GM21717 (cell line): ENCODE measurements at regions not wholly inside any gene's neighbourhood (a gene's known extent, or its start where the extent isn't known, plus 50 kb on each side); places are given as distances from the start of the nearest gene placed in this dataset.

Experiments
- ATAC-seq: cut with Tn5 transposase; IDR thresholded peaks from one replicate; pipeline ENCODE4 v1.9.1; 2021; ENCODE audit warnings: mild to moderate bottlenecking, moderate library complexity; ENCODE audit not compliant: unreplicated experiment

GRCh38 chr6:71119560-71119959, 162.7 kb upstream of the B3GAT2 start:
- ATAC-seq: no peak

- no peak for ATAC-seq
Measured at GRCh38 chr6:71123051-71123450, 165.6 kb upstream of the OGFRL1 start.

- ATAC-seq: no peak
Measured at GRCh38 chr6:71124340-71124739, 164.3 kb upstream of the OGFRL1 start.

GRCh38 chr6:71125216-71125615, 163.4 kb upstream of the OGFRL1 start:
- no peak for ATAC-seq

- ATAC-seq: no peak
Measured at GRCh38 chr6:71126506-71126905, 162.1 kb upstream of the OGFRL1 start.

- ATAC-seq: no peak
Measured at GRCh38 chr6:71127374-71127773, 161.2 kb upstream of the OGFRL1 start.

GRCh38 chr6:71130277-71130676, 158.3 kb upstream of the OGFRL1 start:
- no peak for ATAC-seq

GRCh38 chr6:71134929-71135642, 153.5 kb upstream of the OGFRL1 start:
- ATAC-seq: no peak

GRCh38 chr6:71137973-71138372, 150.6 kb upstream of the OGFRL1 start:
- ATAC-seq: no peak

- no peak for ATAC-seq
Measured at GRCh38 chr6:71138376-71138775, 150.2 kb upstream of the OGFRL1 start.

- ATAC-seq: no peak
Measured at GRCh38 chr6:71139249-71139648, 149.4 kb upstream of the OGFRL1 start.

- no peak for ATAC-seq
Measured at GRCh38 chr6:71153755-71154325, 134.8 kb upstream of the OGFRL1 start.

GRCh38 chr6:71157345-71157744, 131.3 kb upstream of the OGFRL1 start:
- no peak for ATAC-seq

- ATAC-seq: no peak
Measured at GRCh38 chr6:71164890-71165289, 123.7 kb upstream of the OGFRL1 start.

GRCh38 chr6:71168233-71168765, 120.3 kb upstream of the OGFRL1 start:
- no peak for ATAC-seq

GRCh38 chr6:71171497-71172070, 117.0 kb upstream of the OGFRL1 start:
- no peak for ATAC-seq

GRCh38 chr6:71179249-71179885, 109.2 kb upstream of the OGFRL1 start:
- no peak for ATAC-seq

GRCh38 chr6:71181565-71181964, 107.0 kb upstream of the OGFRL1 start:
- no peak for ATAC-seq

- ATAC-seq: no peak
Measured at GRCh38 chr6:71187141-71187540, 101.5 kb upstream of the OGFRL1 start.

GRCh38 chr6:71190809-71191208, 97.8 kb upstream of the OGFRL1 start:
- no peak for ATAC-seq

- no peak for ATAC-seq
Measured at GRCh38 chr6:71194724-71195123, 93.9 kb upstream of the OGFRL1 start.

- no peak for ATAC-seq
Measured at GRCh38 chr6:71197267-71197666, 91.3 kb upstream of the OGFRL1 start.
